ENCODE measurements at regions not wholly inside any gene's neighbourhood (a gene's known extent, or its start where the extent isn't known, plus 50 kb on each side); places are given as distances from the start of the nearest gene placed in this dataset.

DNA sequence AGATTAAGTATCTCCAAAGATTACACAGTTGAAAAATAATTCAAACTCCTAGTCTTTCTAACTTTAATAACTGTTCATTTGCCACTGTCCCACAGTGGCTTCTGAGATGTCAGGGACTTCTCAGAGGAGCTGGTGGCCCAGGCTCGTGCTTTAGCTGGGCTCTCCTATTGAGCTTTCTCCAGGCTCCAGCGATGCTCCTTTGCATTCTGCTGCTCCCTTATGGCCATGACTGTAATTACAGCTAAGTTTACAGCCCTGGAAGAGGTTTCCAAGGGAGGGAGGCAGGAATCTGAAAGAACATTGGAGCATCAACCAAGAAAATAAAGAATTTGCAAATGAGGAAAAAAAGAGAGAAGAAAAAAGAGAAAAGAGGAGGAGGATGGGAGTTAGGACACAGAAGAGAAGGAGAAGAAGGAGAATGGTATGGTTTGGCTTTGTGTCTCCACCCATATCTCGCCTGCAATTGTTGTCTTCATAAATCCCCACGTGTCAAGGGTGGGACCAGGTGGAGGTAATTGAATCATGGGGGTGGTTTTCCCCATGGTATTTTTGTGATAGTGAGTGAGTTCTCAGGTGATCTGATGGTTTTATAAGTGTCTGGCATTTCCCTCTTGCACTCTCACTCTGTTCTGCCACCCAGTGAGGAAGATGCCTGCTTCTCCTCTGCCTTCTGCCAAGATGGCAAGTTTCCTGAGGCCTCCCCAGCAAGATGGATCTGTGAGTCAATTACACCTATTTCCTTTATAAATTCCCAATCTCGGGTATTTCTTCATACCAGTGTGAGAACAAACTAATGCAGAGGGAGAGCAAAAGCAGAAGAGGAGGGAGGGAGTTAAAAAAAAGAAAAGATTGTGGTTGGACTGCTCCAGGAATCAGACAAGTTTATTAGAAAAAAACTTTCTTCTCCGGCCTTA, 857.0 kb downstream of the KCNA4 start:
- TF ChIP-seq JUN (IDR thresholded peaks at IDR 0.05; ENCODE audit: borderline replicate concordance, insufficient read depth, insufficient read length, low read depth) (no peak), POLR2A (IDR thresholded peaks at IDR 0.05; ENCODE audit: low read depth, low read length) (no peak)
